Heart right ventricle (tissue), 16 donors: ENCODE measurements at regions not wholly inside any gene's neighbourhood (a gene's known extent, or its start where the extent isn't known, plus 50 kb on each side); places are given as distances from the start of the nearest gene placed in this dataset.

Source experiments
- ATAC-seq, 8 donors: fragments of 200-7000 bp; cut with Tn5 transposase; one replicate each; pipeline ENCODE4 v1.9.1; 2020; ENCODE audit warnings: mild to moderate bottlenecking in 8 of 8, moderate library complexity in 8 of 8, moderate number of reproducible peaks in 1 of 8
- DNase-seq, 2 donors: peaks; one replicate each; pipeline ENCODE4 v3.0.0-alpha.2; 2020
- H3K27ac ChIP-seq, 10 donors: fragments of 200-600 bp; sonication (generic) in 2 of 10; one replicate each; pipeline versions ENCODE4 v1.5.0 to v1.8.0; 2020 to 2022; ENCODE audit warnings: mild to moderate bottlenecking in 3 of 10
- H3K27me3 ChIP-seq, 7 donors: fragments of 200-600 bp; one replicate each; pipeline ENCODE4 v1.8.0; 2021 to 2022; ENCODE audit warnings: mild to moderate bottlenecking in 2 of 7
- H3K36me3 ChIP-seq, 9 donors: fragments of 200-600 bp; sonication (generic) in 1 of 9; one replicate each; pipeline versions ENCODE4 v1.5.0 to v1.8.0; 2020 to 2022; ENCODE audit warnings: mild to moderate bottlenecking in 2 of 9
- H3K4me1 ChIP-seq, 9 donors: fragments of 200-600 bp; sonication (generic) in 1 of 9; one replicate each; pipeline versions ENCODE4 v1.5.0 to v1.8.0; 2020 to 2022; ENCODE audit warnings: mild to moderate bottlenecking in 4 of 9
- H3K4me3 ChIP-seq, 10 donors: fragments of 200-600 bp; sonication (generic) in 2 of 10; one replicate each; pipeline versions ENCODE4 v1.5.0 to v1.8.0; 2020 to 2022; ENCODE audit warnings: mild to moderate bottlenecking in 7 of 10, moderate library complexity in 2 of 10
- H3K9me3 ChIP-seq, 11 donors: fragments of 200-600 bp in 10 of 11; sonication (generic) in 2 of 11; one replicate each; pipeline versions ENCODE4 v1.5.0 to v1.8.0; 2013 to 2022; ENCODE audit warnings: mild to moderate bottlenecking in 2 of 11, control low read depth in 1 of 11, moderate library complexity in 1 of 11
- CTCF ChIP-seq, 9 donors: fragments of 200-600 bp; sonication (generic) in 2 of 9; IDR thresholded peaks; one replicate each; pipeline versions ENCODE4 v1.5.0 to v1.8.0; 2021 to 2022; ENCODE audit warnings: antibody characterized with exemption in 9 of 9, mild to moderate bottlenecking in 5 of 9, moderate library complexity in 1 of 9
- WGBS, 2 donors: extraction: QIAGEN DNeasy Blood & Tissue Kit; methylation state at CpG; one replicate each; pipeline ENCODE4 v1.1.7; 2013; ENCODE audit warnings: inconsistent platforms in 1 of 2; 5-methylcytosine and 5-hydroxymethylcytosine counted together
- intact Hi-C, 10 donors: fragments of 100-400 bp; cut with DNase I; formaldehyde crosslinking; loops; one replicate each; pipeline versions ENCODE4 v1.11.1 to v1.14.2; 2022
- donor health status: Arrhythmogenic right ventricular cardiomyopathy.
- donor health status: ischemic (EF 13 %, LVEDD 7.1; RV severe dilation, severe dysfunction).
- donor health status: healthy with polysubstance abuse.
- donor health status: DM: no; HTN: yes; CAD: no.
- donor health status: DM: no; HTN: no; CAD: no.
- donor health status: ischemic (EF 25% LVEDD 6.9; RV normal size, moderate dysfunction).
- donor health status: ischemic (EF 25% LVEDD 5.7; RV mildly dilated, moderate dysfunction).
- donor health status: healthy.
- donor health status: DM: yes; HTN: yes; CAD: no.
- donor health status: Ischemic cardiomyopathy.
- donor health status: ischemic (EF 35%, LVEDD 5.7; RV mildly dilated, moderate dysfunction).
- donor health status: nonischemic (EF 11% LVEDD 7.7; RV severe dilation, severe dysfunction).
- donor health status: DM: yes; HTN: yes; CAD: no.
- donor health status: PGD.
- donor health status: ischemic (EF 29% LVEDD 5.4; RV normal size, mild dysfunction).
- donor health status: nonischemic (EF 23%, LVEDD 6.1; RV moderate dilation, normal function).

GRCh38 chr6:101120747-101121146, 239.6 kb upstream of the ASCC3 start:
- no peak for ATAC-seq
- WGBS, 2 donors, result 76 to 78% methylated on average over 4 of the region's 4 CpGs
- no peak for DNase-seq
- intact Hi-C loops, result no loop called here
- Histone ChIP-seq H3K9me3 (no peaks in the 10 kb centered on the region), H3K4me1 (no peaks in the 10 kb centered on the region), H3K27ac (no peak overlapping the region), H3K27me3 (no peaks in the 10 kb centered on the region), H3K4me3 (no peak overlapping the region), H3K36me3 (no peaks in the 10 kb centered on the region)
- no peak for TF ChIP-seq CTCF (IDR thresholded peaks at IDR 0.05)

GRCh38 chr6:101125380-101125971, 244.3 kb upstream of the ASCC3 start:
- H3K4me1 ChIP-seq, result no peaks in the 10 kb centered on the region
- peaks cover 0 to 9% (median 0%) of the 10 kb centered on the region in 11 donors for H3K9me3 ChIP-seq
- H3K36me3 ChIP-seq, result no peaks in the 10 kb centered on the region
- 59 to 68% methylated on average over 3 of the region's 3 CpGs for WGBS, 2 donors
- ATAC-seq, result no peak
- no peak overlapping the region for H3K4me3 ChIP-seq
- no peak for DNase-seq
- H3K27me3 ChIP-seq, result no peaks in the 10 kb centered on the region
- H3K27ac ChIP-seq, result no peak overlapping the region
- TF ChIP-seq CTCF (IDR thresholded peaks at IDR 0.05), result no peak
- intact Hi-C loops, result no loop called here

- 42 to 66% methylated on average over 3 of the region's 3 CpGs for WGBS, 2 donors
- no peak for TF ChIP-seq CTCF (IDR thresholded peaks at IDR 0.05)
- H3K27ac ChIP-seq, result no peak overlapping the region
- intact Hi-C loops, result no loop called here
- H3K36me3 ChIP-seq, result no peaks in the 10 kb centered on the region
- DNase-seq, result no peak
- ATAC-seq, result no peak
- H3K4me1 ChIP-seq, result no peaks in the 10 kb centered on the region
- no peaks in the 10 kb centered on the region for H3K27me3 ChIP-seq
- peaks cover 0 to 9% (median 0%) of the 10 kb centered on the region in 11 donors for H3K9me3 ChIP-seq
- H3K4me3 ChIP-seq, result no peak overlapping the region
Measured at GRCh38 chr6:101126501-101126900, 245.4 kb upstream of the ASCC3 start.

GRCh38 chr6:101129851-101130250, 248.7 kb upstream of the ASCC3 start:
- H3K4me1 ChIP-seq, result no peaks in the 10 kb centered on the region
- H3K9me3 ChIP-seq, result peaks cover 0 to 9% (median 0%) of the 10 kb centered on the region in 11 donors
- intact Hi-C loops, result no loop called here
- WGBS, 2 donors, result 66 to 86% methylated on average over 1 of the region's 1 CpG
- H3K4me3 ChIP-seq, result no peak overlapping the region
- H3K36me3 ChIP-seq, result no peaks in the 10 kb centered on the region
- no peaks in the 10 kb centered on the region for H3K27me3 ChIP-seq
- ATAC-seq (no peak), DNase-seq (no peak)
- no peak overlapping the region for H3K27ac ChIP-seq
- TF ChIP-seq CTCF (IDR thresholded peaks at IDR 0.05), result no peak
